ENCODE measurements at regions not wholly inside any gene's neighbourhood (a gene's known extent, or its start where the extent isn't known, plus 50 kb on each side); places are given as distances from the start of the nearest gene placed in this dataset.
A peak's percentile ranks its signal among the peaks of the same experiment; 100 is the strongest.
"Not testable (repeated sequence)": the region's sequence is repeated elsewhere in the genome, so short reads cannot be mapped to it uniquely, and the experiment has no call there.

GRCh38 chr3:153221748-153222162, 59.7 kb downstream of the RAP2B start:
- TF ChIP-seq, protein P1, sequence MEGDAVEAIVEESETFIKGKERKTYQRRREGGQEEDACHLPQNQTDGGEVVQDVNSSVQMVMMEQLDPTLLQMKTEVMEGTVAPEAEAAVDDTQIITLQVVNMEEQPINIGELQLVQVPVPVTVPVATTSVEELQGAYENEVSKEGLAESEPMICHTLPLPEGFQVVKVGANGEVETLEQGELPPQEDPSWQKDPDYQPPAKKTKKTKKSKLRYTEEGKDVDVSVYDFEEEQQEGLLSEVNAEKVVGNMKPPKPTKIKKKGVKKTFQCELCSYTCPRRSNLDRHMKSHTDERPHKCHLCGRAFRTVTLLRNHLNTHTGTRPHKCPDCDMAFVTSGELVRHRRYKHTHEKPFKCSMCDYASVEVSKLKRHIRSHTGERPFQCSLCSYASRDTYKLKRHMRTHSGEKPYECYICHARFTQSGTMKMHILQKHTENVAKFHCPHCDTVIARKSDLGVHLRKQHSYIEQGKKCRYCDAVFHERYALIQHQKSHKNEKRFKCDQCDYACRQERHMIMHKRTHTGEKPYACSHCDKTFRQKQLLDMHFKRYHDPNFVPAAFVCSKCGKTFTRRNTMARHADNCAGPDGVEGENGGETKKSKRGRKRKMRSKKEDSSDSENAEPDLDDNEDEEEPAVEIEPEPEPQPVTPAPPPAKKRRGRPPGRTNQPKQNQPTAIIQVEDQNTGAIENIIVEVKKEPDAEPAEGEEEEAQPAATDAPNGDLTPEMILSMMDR (IDR thresholded peaks at IDR 0.05; ENCODE audit: low read depth, low read length), result no peak
- peak overlapping the region; percentile 17 for H3K4me3 ChIP-seq (ENCODE audit: low read depth, low read length)

GRCh38 chr3:153226877-153227276, 64.9 kb downstream of the RAP2B start:
- H3K4me3 ChIP-seq (ENCODE audit: low read depth, low read length), result not testable (repeated sequence)

DNA sequence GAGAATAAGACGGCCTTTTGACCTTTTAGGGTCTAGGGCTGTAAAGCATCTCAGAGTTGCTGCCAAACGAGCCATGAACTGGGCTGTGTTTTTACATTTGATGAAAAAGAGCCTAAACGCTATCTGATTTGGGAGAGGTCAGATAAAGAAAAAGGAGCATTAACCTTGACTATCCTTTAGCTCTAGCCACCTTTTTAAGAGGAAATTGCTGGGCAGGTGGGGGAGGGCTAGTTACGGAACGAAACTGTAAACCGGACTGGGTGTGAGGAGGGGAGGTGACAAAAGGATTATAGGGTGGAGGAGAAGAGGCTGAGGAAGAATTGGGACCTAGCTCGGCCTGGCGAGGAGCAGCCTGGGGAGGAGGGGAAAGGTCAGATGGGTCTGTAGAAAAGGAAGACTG, 68.4 kb downstream of the RAP2B start:
- H3K4me3 ChIP-seq (ENCODE audit: low read depth, low read length), result not testable (repeated sequence)

GRCh38 chr3:153231245-153231644, 69.2 kb downstream of the RAP2B start:
- H3K4me3 ChIP-seq (ENCODE audit: low read depth, low read length), result not testable (repeated sequence)

DNA sequence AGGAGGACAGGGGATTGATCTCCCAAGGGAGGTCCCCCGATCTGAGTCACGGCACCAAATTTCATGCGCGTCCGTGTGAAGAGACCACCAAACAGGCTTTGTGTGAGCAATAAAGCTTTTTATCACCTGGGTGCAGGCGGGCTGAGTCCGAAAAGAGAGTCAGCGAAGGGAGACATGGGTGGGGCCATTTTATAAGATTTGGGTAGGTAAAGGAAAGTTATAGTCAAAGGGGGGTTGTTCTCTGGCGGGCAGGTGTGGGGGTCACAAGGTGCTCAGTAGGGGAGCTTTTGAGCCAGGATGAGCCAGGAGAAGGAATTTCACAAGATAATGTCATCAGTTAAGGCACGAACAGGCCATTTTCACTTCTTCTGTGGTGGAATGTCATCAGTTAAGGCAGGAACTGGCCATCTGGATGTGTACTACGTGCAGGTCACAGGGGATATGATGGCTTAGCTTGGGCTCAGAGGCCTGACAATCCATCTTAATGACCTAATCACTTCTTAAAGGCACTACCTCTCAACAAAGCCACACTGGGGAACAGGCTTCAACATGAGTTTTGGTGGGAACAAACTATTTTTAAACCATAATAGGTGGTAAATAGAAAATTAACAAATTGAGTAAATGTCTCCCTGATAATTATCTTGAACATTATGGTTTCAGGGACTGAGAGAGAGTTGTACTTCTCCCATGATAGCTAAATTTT, 70.2 kb downstream of the RAP2B start:
- not testable (repeated sequence) for H3K4me3 ChIP-seq (ENCODE audit: low read depth, low read length)

- no peak overlapping the region for H3K4me3 ChIP-seq (ENCODE audit: low read depth, low read length)
- TF ChIP-seq, protein P1 (IDR thresholded peaks at IDR 0.05; ENCODE audit: low read depth, low read length), result no peak
Measured at GRCh38 chr3:153232851-153233271, 70.8 kb downstream of the RAP2B start.

DNA sequence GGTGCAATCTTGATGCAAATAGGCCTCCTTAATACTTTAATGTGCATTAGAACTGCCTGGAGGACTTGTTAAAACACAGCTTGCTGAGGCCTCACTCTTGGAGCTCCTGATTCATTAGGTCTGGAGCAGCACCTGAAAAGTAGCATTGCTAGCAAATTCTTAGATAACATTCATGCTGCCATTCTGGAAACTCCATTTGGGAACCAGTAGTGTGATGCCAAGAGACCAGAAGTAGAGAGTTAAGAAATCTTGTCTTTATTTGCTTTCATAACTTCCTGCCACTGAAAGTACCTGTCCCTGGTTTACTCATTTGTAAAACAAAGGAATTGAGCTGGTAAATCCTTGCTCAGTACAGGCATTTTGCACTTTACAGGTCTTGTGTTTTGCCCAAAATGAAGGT, 72.0 kb downstream of the RAP2B start:
- TF ChIP-seq, protein P1 (IDR thresholded peaks at IDR 0.05; ENCODE audit: low read depth, low read length), result no peak
- H3K4me3 ChIP-seq (ENCODE audit: low read depth, low read length), result no peak overlapping the region

DNA sequence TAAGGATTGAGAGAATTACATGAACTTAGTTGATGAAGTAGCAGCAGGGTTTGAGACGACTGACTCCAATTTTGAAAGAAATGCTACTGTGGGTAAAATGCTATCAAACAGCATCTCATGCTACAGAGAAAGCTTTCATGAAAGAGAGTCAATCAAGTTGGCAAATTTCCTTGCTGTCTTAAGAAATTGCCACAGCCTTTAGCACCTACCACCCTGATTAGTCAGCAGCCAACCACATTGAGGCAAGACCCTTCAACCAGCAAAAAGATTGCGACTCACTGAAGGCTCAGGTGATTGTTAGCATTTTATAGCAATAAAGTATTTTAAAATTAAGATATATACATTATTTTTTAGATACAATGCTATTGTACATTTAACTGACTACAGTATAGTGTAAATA, 80.9 kb downstream of the RAP2B start:
- H3K4me3 ChIP-seq (ENCODE audit: low read depth, low read length), result no peak overlapping the region
- TF ChIP-seq, protein P1 (IDR thresholded peaks at IDR 0.05; ENCODE audit: low read depth, low read length), result no peak

GRCh38 chr3:153244961-153245360, 82.9 kb downstream of the RAP2B start:
- TF ChIP-seq, protein P1 (IDR thresholded peaks at IDR 0.05; ENCODE audit: low read depth, low read length), result no peak
- H3K4me3 ChIP-seq (ENCODE audit: low read depth, low read length), result no peak overlapping the region
